ENCODE measurements at regions not wholly inside any gene's neighbourhood (a gene's known extent, or its start where the extent isn't known, plus 50 kb on each side); places are given as distances from the start of the nearest gene placed in this dataset.

- ATAC-seq = peak; percentile 83
- Histone ChIP-seq H4K20me1 (ENCODE audit: low read length) (no peaks in the 10 kb centered on the region), H3K9me3 (ENCODE audit: low read length) (no peaks in the 10 kb centered on the region), H3K9ac (ENCODE audit: low read length) (no peak overlapping the region), H3K9me2 (replicated peaks; ENCODE audit: low read length) (no peaks in the 10 kb centered on the region), H2AFZ (ENCODE audit: low read length) (no peak overlapping the region), H3K36me3 (ENCODE audit: low read depth, low read length) (no peaks in the 10 kb centered on the region), H3K4me2 (ENCODE audit: low read length) (no peak overlapping the region), H3K4me3 (ENCODE audit: low read length) (no peak overlapping the region), H3K27me3 (ENCODE audit: low read length) (no peaks in the 10 kb centered on the region; the same call in 1 of the 2 replicates), H3F3A (ENCODE audit: low read length, unreplicated experiment) (peaks cover 4% of the 10 kb centered on the region), H3K27ac (ENCODE audit: low read length) (no peak overlapping the region), H3K79me2 (ENCODE audit: low read length) (no peaks in the 10 kb centered on the region), H3K4me1 (ENCODE audit: insufficient read depth, low read length) (peaks cover 12% of the 10 kb centered on the region)
- CTCF ChIA-PET = no interaction called here
- peak; percentile 59 for DNase-seq
- TF ChIP-seq EZH2phosphoT487 (IDR thresholded peaks at IDR 0.05; ENCODE audit: borderline replicate concordance, low read length) = no peak
- TF ChIP-seq CTCF (conservative IDR thresholded peaks at IDR 0.05; ENCODE audit: low read depth, low read length) = no peak
- no peak for TF ChIP-seq EZH2 (IDR thresholded peaks at IDR 0.05; ENCODE audit: low read length, unreplicated experiment)
- intact Hi-C loops (cut with micrococcal nuclease) = loop anchor here (1.0 kb wide), 1 partner anchor 74 kb away; no protein-coding TSS in a partner anchor
- POLR2A ChIA-PET (ENCODE audit: unreplicated experiment) = no interaction called here
- BruUV-seq (replicated peaks) = no TSS peak
These were observed 364.2 kb downstream of the JRKL start for GRCh38 chr11:96753997-96754396.

- CTCF ChIA-PET = no interaction called here
- no peaks in the 10 kb centered on the region for H3K79me2 ChIP-seq (ENCODE audit: low read length)
- no peak for ATAC-seq
- no peak overlapping the region for H3K4me2 ChIP-seq (ENCODE audit: low read length)
- no peak for TF ChIP-seq CTCF (conservative IDR thresholded peaks at IDR 0.05; ENCODE audit: low read depth, low read length)
- no peak for TF ChIP-seq EZH2phosphoT487 (IDR thresholded peaks at IDR 0.05; ENCODE audit: borderline replicate concordance, low read length)
- no peak for TF ChIP-seq EZH2 (IDR thresholded peaks at IDR 0.05; ENCODE audit: low read length, unreplicated experiment)
- H4K20me1 ChIP-seq (ENCODE audit: low read length) = no peaks in the 10 kb centered on the region
- no peaks in the 10 kb centered on the region; the same call in 1 of the 2 replicates for H3K4me1 ChIP-seq (ENCODE audit: insufficient read depth, low read length)
- H3K9me2 ChIP-seq (replicated peaks; ENCODE audit: low read length) = no peaks in the 10 kb centered on the region
- no peak overlapping the region for H3K4me3 ChIP-seq (ENCODE audit: low read length)
- no peaks in the 10 kb centered on the region for H3F3A ChIP-seq (ENCODE audit: low read length, unreplicated experiment)
- H2AFZ ChIP-seq (ENCODE audit: low read length) = no peak overlapping the region
- no peaks in the 10 kb centered on the region for H3K36me3 ChIP-seq (ENCODE audit: low read depth, low read length)
- DNase-seq = no peak
- H3K9me3 ChIP-seq (ENCODE audit: low read length) = no peaks in the 10 kb centered on the region
- intact Hi-C loops (cut with micrococcal nuclease) = no loop called here
- H3K27ac ChIP-seq (ENCODE audit: low read length) = no peak overlapping the region
- no peaks in the 10 kb centered on the region; the same call in 1 of the 2 replicates for H3K27me3 ChIP-seq (ENCODE audit: low read length)
- POLR2A ChIA-PET (ENCODE audit: unreplicated experiment) = interaction anchor here (0.6 kb wide), 1 partner anchor 330 kb away, joined by 21 read pairs; no protein-coding TSS in a partner anchor
- no TSS peak for BruUV-seq (replicated peaks)
- H3K9ac ChIP-seq (ENCODE audit: low read length) = no peak overlapping the region
These were observed 365.4 kb downstream of the JRKL start for GRCh38 chr11:96755209-96755608.

- POLR2A ChIA-PET (ENCODE audit: unreplicated experiment) = no interaction called here
- no peaks in the 10 kb centered on the region for H3K36me3 ChIP-seq (ENCODE audit: low read depth, low read length)
- H3K9ac ChIP-seq (ENCODE audit: low read length) = no peak overlapping the region
- H3K79me2 ChIP-seq (ENCODE audit: low read length) = no peaks in the 10 kb centered on the region
- no peaks in the 10 kb centered on the region; the same call in 1 of the 2 replicates for H3K27me3 ChIP-seq (ENCODE audit: low read length)
- no peaks in the 10 kb centered on the region for H3K9me2 ChIP-seq (replicated peaks; ENCODE audit: low read length)
- ATAC-seq = no peak
- TF ChIP-seq CTCF (conservative IDR thresholded peaks at IDR 0.05; ENCODE audit: low read depth, low read length) = no peak
- TF ChIP-seq EZH2phosphoT487 (IDR thresholded peaks at IDR 0.05; ENCODE audit: borderline replicate concordance, low read length) = no peak
- TF ChIP-seq EZH2 (IDR thresholded peaks at IDR 0.05; ENCODE audit: low read length, unreplicated experiment) = no peak
- H3K4me3 ChIP-seq (ENCODE audit: low read length) = no peak overlapping the region
- no peak overlapping the region for H2AFZ ChIP-seq (ENCODE audit: low read length)
- no peaks in the 10 kb centered on the region for H3K9me3 ChIP-seq (ENCODE audit: low read length)
- H3K4me2 ChIP-seq (ENCODE audit: low read length) = no peak overlapping the region
- H3F3A ChIP-seq (ENCODE audit: low read length, unreplicated experiment) = no peaks in the 10 kb centered on the region
- H3K4me1 ChIP-seq (ENCODE audit: insufficient read depth, low read length) = no peaks in the 10 kb centered on the region; the same call in 1 of the 2 replicates
- CTCF ChIA-PET = no interaction called here
- H3K27ac ChIP-seq (ENCODE audit: low read length) = no peak overlapping the region
- intact Hi-C loops (cut with micrococcal nuclease) = no loop called here
- no TSS peak for BruUV-seq (replicated peaks)
- H4K20me1 ChIP-seq (ENCODE audit: low read length) = no peaks in the 10 kb centered on the region
- DNase-seq = no peak
These were observed 365.9 kb downstream of the JRKL start for GRCh38 chr11:96755752-96756151.
